ENCODE measurements at regions not wholly inside any gene's neighbourhood (a gene's known extent, or its start where the extent isn't known, plus 50 kb on each side); places are given as distances from the start of the nearest gene placed in this dataset.

GRCh38 chr13:75151081-75151643 is 330.8 kb downstream of the TBC1D4 start:
- Histone ChIP-seq H3K4me3 (no peak overlapping the region), H3K36me3 (no peaks in the 10 kb centered on the region), H3K27me3 (no peaks in the 10 kb centered on the region), H3K4me1 (no peaks in the 10 kb centered on the region), H3K27ac (no peak overlapping the region), H3K9me3 (no peaks in the 10 kb centered on the region)
- DNase-seq = no peak
- intact Hi-C loops (cut with DNase I; ENCODE audit: low total_unique reads) (no loop called here), in situ Hi-C loops (cut with MboI; ENCODE audit: low pct_ligation_motif_present in 1 of 4, low pct_unique_long_range_greater_than_20kb in 1 of 4, low sequenced_read_pairs in 3 of 4) (no loop called here)
- 51 to 52% methylated on average over 2 to 3 of the region's 3 CpGs for WGBS, 2 donors (ENCODE audit: low coverage in 1 of 2)
- TF ChIP-seq EP300 (IDR thresholded peaks at IDR 0.05; ENCODE audit: low read depth) = no peak
- no peak for TF ChIP-seq POLR2A (IDR thresholded peaks at IDR 0.05)
- no peak for TF ChIP-seq POLR2AphosphoS5 (IDR thresholded peaks at IDR 0.05)
- TF ChIP-seq CTCF (IDR thresholded peaks at IDR 0.05) = no peak

- DNase-seq = no peak
- Histone ChIP-seq H3K4me3 (no peak overlapping the region), H3K4me1 (no peaks in the 10 kb centered on the region), H3K27me3 (no peaks in the 10 kb centered on the region), H3K27ac (no peak overlapping the region), H3K36me3 (no peaks in the 10 kb centered on the region), H3K9me3 (no peaks in the 10 kb centered on the region)
- intact Hi-C loops (cut with DNase I; ENCODE audit: low total_unique reads) = no loop called here
- no peak for TF ChIP-seq POLR2AphosphoS5 (IDR thresholded peaks at IDR 0.05)
- no peak for TF ChIP-seq POLR2A (IDR thresholded peaks at IDR 0.05)
- no peak for TF ChIP-seq CTCF (IDR thresholded peaks at IDR 0.05)
- no peak for TF ChIP-seq EP300 (IDR thresholded peaks at IDR 0.05; ENCODE audit: low read depth)
- in situ Hi-C loops (cut with MboI; ENCODE audit: low pct_ligation_motif_present in 1 of 4, low pct_unique_long_range_greater_than_20kb in 1 of 4, low sequenced_read_pairs in 3 of 4) = no loop called here
Measured at GRCh38 chr13:75149776-75150175, 332.2 kb downstream of the TBC1D4 start.

- Histone ChIP-seq H3K27ac (no peak overlapping the region), H3K4me1 (no peaks in the 10 kb centered on the region), H3K27me3 (no peaks in the 10 kb centered on the region), H3K4me3 (no peak overlapping the region), H3K36me3 (no peaks in the 10 kb centered on the region), H3K9me3 (no peaks in the 10 kb centered on the region)
- intact Hi-C loops (cut with DNase I; ENCODE audit: low total_unique reads) (no loop called here), in situ Hi-C loops (cut with MboI; ENCODE audit: low pct_ligation_motif_present in 1 of 4, low pct_unique_long_range_greater_than_20kb in 1 of 4, low sequenced_read_pairs in 3 of 4) (no loop called here)
- DNase-seq = no peak
- no peak for TF ChIP-seq POLR2AphosphoS5 (IDR thresholded peaks at IDR 0.05)
- WGBS, 2 donors (ENCODE audit: low coverage in 1 of 2) = 73 to 82% methylated on average over 5 of the region's 5 CpGs
Measured at GRCh38 chr13:75147946-75148345, 334.0 kb downstream of the TBC1D4 start.

- TF ChIP-seq CTCF (IDR thresholded peaks at IDR 0.05) = no peak
- no peak for TF ChIP-seq POLR2AphosphoS5 (IDR thresholded peaks at IDR 0.05)
- in situ Hi-C loops (cut with MboI; ENCODE audit: low pct_ligation_motif_present in 1 of 4, low pct_unique_long_range_greater_than_20kb in 1 of 4, low sequenced_read_pairs in 3 of 4) (no loop called here), intact Hi-C loops (cut with DNase I; ENCODE audit: low total_unique reads) (no loop called here)
- H3K9me3 ChIP-seq = no peaks in the 10 kb centered on the region
- WGBS, 2 donors (ENCODE audit: low coverage in 1 of 2) = 79% methylated on average over 1 of the region's 1 CpG; no CpG with 5 or more reads in 1 of the 2 donors
- no peak overlapping the region for H3K4me3 ChIP-seq
- no peak overlapping the region for H3K27ac ChIP-seq
- no peaks in the 10 kb centered on the region for H3K4me1 ChIP-seq
- no peaks in the 10 kb centered on the region for H3K27me3 ChIP-seq
- DNase-seq = no peak
- no peaks in the 10 kb centered on the region for H3K36me3 ChIP-seq
Measured at GRCh38 chr13:75146436-75146835, 335.5 kb downstream of the TBC1D4 start.

- intact Hi-C loops (cut with DNase I; ENCODE audit: low total_unique reads) = no loop called here
- 38% methylated on average over 1 of the region's 1 CpG; no CpG with 5 or more reads in 1 of the 2 donors for WGBS, 2 donors (ENCODE audit: low coverage in 1 of 2)
- no peaks in the 10 kb centered on the region for H3K4me1 ChIP-seq
Measured at GRCh38 chr13:75145927-75146326, 336.0 kb downstream of the TBC1D4 start.

More at GRCh38 chr13:75145927-75146326, 336.0 kb downstream of the TBC1D4 start:
- no peaks in the 10 kb centered on the region for H3K9me3 ChIP-seq
- H3K27me3 ChIP-seq = no peaks in the 10 kb centered on the region
- in situ Hi-C loops (cut with MboI; ENCODE audit: low pct_ligation_motif_present in 1 of 4, low pct_unique_long_range_greater_than_20kb in 1 of 4, low sequenced_read_pairs in 3 of 4) = no loop called here
- H3K36me3 ChIP-seq = no peaks in the 10 kb centered on the region
- TF ChIP-seq CTCF (IDR thresholded peaks at IDR 0.05) (no peak), POLR2A (IDR thresholded peaks at IDR 0.05) (no peak), EP300 (IDR thresholded peaks at IDR 0.05; ENCODE audit: low read depth) (no peak), POLR2AphosphoS5 (IDR thresholded peaks at IDR 0.05) (no peak)
- no peak for DNase-seq
- H3K4me3 ChIP-seq = no peak overlapping the region
- H3K27ac ChIP-seq = no peak overlapping the region
